ENCODE measurements at regions not wholly inside any gene's neighbourhood (a gene's known extent, or its start where the extent isn't known, plus 50 kb on each side); places are given as distances from the start of the nearest gene placed in this dataset.

DNA sequence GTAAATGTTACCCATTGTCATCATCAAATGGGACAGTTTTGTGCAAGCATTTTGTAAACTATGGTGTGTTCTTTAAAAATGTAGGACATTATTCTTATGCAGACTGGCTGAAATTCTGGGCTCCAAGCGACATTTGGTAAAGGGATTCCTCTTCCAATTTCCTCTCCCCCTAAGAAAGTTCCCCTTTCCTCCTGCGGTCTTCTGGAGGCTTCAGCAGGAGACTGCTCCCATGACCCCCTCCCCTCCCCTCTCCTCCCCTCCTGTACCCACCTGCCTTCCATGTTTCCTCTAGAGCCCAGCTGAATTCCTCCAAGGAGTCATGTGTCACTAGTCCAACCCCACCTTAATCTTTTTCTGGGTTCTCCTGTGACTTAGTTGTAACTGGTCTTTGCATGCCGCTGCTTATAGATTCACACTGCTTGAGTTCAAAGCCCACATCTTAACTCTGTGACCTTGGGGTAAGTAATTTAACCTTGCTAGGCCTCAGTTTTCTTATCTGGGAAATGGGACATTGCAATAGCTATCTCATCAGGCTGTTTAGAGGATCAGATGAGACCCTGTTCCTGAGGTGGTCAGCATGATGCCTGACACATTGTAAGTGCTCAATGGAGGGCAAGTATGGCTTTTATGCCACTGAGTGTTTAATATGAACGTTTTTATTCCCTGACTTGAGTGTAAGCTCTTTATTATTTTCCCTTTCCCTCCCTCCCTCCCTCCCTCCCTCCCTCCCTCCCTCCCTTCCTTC, 69.9 kb upstream of the WDR26 start:
- DNase-seq (ENCODE audit: low read depth in 1 of 2, low spot score in 1 of 2), result no peak

DNA sequence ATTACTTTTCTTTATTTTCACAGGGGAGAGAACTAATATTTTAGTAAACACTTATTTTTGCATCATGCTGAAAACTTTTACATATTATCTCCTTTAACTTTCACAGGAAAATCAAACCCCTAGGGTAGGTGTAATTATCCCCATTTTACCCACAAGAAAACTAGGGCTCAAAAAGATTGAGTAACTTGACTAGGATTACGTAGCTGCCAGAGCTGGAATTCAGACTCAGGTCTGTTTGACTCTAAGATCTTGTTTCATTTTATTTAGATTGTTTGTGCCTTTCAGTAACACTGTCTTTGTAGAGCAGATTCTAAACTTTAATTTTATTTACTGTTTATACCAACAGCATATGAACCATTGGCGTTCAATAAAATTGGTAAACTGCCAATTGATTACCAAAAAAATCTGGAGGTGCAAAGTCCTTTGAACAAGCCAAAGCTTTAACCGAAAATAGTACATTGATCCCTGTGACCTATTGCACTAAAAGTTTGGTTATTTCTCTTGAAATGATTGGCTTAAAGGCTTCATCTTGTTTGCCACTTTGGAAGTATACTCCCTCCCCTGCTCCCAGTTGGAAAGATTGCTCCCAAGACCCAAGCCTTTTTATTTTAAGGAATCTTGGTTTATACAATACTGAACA, 71.0 kb upstream of the WDR26 start:
- no peak for DNase-seq (ENCODE audit: low read depth in 1 of 2, low spot score in 1 of 2)

DNA sequence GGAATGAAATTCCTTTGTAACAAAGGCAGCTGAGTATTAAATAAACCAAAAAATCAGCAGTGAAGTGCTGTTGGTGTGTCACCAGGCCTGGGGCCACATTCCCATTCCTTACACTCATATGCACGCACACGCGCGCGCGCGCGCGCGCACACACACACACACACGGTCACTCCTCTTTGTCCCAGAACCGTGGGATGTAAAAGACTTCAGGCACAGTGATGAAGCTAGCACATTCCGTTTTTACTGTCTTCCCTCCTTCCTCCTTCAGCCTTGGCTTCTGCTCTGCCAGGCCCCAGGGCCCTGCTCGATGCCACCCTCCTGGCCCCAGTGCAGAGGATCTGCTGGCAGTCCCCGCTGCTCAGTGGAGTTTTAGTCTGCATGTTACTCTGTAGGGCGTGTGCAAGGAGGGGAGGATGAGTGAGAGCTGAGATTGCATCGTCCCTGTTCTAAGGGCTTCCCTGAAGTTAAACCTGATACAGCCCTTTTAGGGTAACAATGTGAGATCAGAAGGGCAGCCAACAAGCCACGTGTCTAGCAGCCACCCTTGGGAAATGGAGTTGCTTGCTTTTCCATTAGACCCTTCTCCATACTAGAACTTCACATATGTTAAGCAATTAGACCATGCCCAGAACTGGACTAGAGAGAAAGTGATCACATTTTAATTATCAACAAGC, 71.7 kb upstream of the WDR26 start:
- no peak for DNase-seq (ENCODE audit: low read depth in 1 of 2, low spot score in 1 of 2)

DNA sequence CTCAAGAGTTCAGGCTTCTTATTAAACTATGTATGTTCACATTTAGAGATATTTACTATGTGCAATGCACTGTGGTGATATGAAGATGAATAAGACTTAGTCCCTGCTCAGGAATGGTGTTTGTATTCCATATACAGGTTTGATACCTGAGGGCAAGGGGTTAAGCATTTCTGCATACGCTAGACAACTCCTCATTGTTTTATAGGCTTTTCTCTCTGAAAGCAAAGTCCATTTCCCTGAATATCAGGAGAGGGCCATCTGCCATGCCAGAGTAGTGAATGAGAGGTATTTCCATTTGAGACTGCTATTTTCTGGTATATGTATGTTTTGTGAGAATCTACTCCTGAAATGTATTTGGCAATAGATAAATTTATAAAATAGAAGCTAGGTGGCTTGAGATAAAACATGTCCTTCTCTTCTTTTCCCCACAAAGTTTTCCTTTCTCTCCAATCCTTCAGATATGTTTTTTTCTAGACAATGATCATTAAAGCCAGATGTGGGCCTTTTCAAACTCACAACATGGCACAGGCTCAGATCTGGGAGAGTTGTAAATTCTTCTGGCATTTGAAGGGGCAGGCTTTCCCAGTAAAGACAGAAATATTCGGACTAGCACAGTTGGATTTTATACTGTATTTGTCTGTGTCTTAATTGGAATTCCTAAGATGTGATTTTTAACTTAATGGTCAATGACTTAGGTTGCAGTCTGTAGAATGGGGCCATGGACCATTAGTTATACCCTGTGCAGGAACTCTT, 73.3 kb upstream of the WDR26 start:
- DNase-seq (ENCODE audit: low read depth in 1 of 2, low spot score in 1 of 2), result no peak

DNA sequence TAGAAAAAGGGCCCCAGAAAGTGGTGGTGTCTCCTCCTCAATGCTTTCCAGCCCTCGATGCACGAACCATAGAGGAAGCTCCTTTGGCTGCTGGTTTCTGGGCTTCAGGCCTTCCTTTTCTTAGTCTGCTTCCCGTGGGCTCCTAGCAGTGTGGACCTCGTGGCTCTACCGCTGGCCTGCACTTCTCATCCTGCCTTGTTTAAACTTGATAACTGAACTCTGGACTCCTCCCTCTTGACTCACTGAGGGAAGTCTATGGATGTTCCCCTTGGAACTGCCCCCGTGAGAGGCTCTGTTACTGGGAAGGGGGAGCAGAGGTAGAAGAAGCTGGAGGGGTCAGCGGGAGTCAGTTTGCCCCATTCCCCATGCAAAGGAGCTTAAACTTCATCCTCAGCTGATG, 75.3 kb upstream of the WDR26 start:
- DNase-seq (ENCODE audit: low read depth in 1 of 2, low spot score in 1 of 2), result no peak

DNA sequence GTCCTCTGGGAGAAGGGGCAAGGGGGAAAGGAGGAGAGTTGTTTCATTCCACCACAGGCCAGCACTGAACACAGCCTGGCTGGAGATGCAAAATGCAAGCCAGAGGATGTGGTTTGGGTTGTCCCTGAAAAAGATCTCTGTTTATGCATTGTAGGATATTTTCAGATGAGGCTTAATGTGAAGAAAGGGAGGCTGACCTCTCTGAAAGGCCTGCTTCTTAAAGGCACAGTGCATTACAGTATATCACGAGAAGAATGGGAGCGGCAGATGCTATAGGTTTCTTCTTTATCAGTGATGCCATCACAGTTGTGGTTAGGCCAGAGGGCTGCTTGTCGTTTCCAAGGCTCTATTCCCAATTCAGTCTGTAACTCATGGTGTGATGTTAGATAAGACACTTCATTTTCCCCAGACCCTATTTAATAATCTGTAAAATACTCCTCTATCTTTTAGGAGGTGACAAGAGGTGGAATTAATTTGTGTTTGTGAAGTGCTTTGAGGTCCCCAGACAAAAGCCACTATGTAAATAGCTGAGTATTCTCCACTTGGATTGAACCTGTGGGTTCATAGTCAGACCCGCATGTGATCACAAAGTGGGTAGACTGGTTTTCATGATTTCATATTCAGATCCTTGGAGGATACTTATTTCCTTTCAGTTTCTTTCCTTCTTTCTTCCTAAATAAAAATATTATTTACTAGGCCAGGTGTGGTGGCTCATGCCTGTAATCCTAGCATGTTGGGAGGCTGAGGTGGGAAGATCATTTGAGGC, 76.5 kb upstream of the WDR26 start:
- no peak for DNase-seq (ENCODE audit: low read depth in 1 of 2, low spot score in 1 of 2)

DNA sequence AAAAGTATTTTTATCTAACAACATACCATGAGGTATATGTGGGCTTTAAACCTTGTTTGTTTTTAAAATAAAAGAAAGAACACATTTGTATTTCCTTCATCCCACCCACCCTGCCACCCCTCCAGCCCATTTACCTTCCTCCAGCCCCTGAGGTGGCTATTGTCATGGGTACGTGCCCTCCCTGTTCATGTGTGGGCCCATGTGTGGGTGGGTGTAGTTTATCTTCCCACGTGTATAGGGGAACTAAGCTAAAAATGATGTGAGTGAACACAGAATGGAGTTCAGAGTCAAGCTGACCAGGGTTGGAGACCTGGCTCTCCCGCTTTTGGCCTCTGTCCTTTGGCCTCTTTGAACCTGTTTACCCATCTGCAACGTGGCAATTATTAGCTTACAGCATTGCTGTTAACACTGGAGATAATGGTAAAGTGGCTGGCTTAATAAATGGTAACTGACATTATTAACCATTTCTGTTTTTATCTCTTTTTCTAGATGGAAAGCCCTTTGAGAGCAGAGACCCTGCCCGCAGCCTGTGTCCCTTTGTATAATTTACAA, 78.1 kb upstream of the WDR26 start:
- DNase-seq (ENCODE audit: low read depth in 1 of 2, low spot score in 1 of 2), result no peak

DNA sequence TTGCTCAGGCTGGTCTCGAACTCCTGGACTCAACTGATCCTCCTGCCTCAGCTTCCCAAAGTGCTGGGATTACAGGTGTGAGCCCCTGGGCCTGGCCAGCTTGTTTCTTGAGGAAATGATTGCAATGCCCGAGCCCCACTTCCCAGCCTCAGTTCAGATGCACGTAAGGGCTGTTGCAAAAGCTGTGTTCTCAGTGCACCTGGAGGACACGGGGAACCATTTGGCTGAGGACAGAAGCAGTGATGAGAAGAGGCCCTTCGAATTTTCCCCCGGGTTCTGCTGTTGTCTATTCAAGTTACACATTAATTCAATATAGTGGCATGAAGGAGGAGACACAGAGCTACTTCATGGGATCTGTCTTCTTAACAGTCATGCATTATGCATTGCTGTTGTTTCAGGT, 78.8 kb upstream of the WDR26 start:
- no peak for DNase-seq (ENCODE audit: low read depth in 1 of 2, low spot score in 1 of 2)

DNA sequence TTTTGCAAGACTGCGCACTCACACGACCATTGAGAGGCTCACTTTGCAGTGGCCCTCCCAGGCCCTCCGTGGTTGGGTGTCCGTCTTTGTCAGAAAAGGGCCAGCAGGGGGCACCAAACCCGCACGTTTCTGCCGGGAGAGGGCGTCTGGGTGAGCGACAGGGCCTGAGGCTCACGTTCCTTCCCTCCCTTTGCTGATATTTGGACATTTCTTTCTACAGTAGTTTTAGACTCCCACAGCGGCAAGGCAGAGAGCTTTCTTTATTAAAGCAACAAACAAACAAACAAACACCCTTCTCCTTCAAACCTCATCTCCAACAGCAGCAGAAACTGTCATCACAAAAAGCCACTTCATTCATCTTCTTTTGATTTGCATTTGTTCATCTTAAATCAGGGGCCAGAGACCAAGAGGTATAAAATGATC, 79.2 kb upstream of the WDR26 start:
- peak; percentile 79 to 80 for DNase-seq (ENCODE audit: low read depth in 1 of 2, low spot score in 1 of 2)

DNA sequence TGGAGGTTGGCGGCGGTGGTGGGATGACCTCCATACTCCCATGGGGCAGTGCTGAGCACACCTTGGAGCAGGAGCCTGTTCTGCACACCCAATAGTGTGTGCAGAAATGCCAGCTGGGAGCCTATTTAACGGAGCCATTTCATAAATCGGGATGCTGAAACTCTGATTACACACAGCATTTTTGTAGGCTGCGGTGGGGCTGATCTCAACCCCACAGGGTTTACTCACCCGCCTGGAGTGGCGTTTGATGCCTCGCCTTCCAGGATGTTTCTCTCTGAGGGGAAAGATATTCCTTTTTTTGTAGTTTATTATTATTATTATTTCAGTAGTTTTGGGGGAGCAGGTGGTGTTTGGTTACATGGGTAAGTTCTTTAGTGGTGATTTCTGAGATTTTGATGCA, 82.6 kb upstream of the WDR26 start:
- no peak for DNase-seq (ENCODE audit: low read depth in 1 of 2, low spot score in 1 of 2)

DNA sequence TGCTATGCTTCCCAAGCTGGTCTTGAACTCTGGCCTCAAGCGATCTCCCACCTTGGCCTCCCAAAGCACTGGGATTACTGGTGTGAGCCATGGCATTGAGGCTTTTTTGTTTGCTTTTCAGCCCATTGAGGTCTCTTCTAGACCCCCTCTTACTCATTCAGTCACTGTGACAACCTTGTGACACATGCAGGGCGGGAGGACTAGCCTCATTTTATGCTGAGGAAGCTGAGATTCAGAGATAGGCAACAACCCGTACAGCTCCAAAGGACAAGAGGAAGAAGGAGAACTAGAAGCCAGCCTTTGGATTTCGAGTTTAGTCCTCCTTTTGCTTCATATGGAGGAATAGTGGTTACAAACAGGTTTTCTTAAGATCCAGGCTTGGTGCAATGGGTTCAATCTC, 83.9 kb upstream of the WDR26 start:
- no peak for DNase-seq (ENCODE audit: low read depth in 1 of 2, low spot score in 1 of 2)

DNA sequence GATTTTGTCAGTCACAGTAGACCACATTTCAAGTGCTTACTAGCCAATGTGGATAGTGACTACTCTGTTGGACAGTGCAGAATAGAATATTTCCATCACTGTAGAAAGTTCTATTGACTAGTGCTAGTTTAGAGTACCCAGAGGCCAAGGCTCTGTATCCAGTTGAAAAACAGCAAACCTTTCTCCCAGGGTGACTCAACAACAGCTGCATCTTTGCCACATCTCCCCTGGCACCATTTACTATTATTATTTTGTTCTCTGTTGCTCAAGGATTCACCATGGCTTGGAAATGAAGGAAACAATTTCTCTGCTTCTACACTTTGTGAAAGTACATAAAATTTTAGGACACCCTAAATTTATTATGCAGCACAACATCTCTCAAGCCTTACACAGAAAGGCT, 85.3 kb upstream of the WDR26 start:
- DNase-seq (ENCODE audit: low read depth in 1 of 2, low spot score in 1 of 2), result no peak

DNA sequence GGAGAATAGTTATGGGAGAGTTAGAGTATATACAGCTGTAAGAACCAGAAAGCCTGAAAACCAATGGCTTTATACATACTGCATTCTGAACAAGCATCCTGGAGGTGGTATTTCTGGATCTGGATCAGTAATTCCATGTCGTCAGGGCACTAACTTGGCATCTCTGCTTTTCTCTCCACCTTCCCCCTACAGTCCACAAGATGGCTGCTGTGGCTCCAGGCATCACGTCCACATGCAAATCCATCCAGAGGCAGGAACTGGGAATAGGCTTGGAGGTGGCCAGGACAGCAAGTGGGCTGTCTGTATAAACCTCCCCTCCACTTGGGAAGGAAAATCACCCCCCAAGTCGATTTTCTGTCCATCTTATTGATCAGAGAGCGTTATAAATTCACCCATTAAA, 86.2 kb upstream of the WDR26 start:
- no peak for DNase-seq (ENCODE audit: low read depth in 1 of 2, low spot score in 1 of 2)

DNA sequence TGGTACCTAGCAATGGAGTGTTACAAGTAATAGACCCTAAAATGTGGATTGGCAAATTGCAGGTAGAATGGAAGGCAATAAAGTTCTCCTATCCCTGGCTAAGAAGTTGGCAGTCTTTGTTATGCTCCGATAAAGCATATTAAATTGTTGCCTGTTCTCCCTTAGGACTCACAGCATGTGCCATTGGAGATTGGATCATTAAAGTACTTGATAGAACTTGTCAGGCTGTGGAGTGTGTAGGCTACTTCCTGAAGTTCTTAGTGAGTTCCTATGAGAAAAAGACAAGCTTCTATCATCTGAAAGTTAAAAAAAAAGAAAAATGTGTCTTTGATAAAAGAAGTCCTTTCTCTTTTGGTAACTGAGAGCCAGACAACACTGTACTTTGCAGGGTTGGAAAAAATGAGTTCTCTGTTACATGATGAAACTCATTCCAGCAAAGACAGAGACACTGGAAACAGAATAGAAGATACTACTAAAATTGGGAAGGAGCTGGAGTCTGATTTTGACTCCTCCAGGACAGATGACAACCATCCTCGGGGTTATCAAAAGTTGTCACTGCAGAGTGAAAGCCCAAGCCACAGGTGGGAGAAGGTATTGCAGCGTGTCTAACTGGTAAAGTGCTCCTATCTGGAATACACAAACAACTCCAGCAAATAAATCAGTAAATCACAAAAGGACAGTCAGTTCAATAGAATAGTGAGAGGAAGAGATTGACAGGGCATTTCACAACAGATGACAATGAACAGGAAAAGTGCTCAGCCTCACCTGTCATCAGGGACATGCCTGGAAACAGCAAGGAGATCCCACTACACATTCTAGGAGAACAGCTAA, 87.5 kb upstream of the WDR26 start:
- DNase-seq (ENCODE audit: low read depth in 1 of 2, low spot score in 1 of 2), result no peak

DNA sequence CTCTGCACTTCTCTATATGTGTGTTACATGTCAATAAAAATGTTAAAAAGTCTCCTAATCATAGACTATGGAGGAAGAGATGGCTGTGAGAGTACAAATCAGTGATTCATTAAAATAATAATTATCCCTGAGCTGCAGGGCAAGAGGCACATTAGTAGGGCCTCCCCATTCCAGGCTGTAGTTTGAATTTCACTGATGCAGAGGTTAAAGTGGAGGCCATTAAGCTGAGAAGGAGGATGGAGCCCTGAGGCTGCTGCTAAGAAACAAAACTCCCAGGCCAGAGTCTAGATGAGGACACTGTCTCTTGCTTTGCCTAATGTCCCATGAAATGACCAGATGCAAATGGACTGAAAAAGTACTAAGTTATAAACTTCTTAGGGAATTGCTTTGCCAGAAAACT, 89.1 kb upstream of the WDR26 start:
- DNase-seq (ENCODE audit: low read depth in 1 of 2, low spot score in 1 of 2), result no peak

DNA sequence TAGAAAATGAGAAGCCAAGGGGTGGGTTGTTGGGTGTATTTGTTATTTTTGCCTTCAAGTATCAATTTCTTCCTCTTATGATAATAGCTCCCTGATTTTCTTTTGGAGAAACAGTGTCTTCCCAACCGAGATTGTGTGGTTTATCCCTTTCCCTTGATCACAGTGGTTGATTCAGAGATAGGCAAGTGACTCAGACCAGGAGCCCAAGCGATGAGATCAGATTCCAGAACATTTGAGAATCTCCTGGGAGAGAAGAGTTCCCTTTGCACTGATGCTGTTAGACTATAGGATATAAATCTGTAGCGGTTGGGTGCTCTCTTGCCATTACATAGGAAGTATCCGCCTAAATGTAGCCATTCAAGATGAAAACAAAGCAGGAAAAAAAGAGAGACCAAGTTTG, 90.1 kb upstream of the WDR26 start:
- DNase-seq (ENCODE audit: low read depth in 1 of 2, low spot score in 1 of 2), result no peak

DNA sequence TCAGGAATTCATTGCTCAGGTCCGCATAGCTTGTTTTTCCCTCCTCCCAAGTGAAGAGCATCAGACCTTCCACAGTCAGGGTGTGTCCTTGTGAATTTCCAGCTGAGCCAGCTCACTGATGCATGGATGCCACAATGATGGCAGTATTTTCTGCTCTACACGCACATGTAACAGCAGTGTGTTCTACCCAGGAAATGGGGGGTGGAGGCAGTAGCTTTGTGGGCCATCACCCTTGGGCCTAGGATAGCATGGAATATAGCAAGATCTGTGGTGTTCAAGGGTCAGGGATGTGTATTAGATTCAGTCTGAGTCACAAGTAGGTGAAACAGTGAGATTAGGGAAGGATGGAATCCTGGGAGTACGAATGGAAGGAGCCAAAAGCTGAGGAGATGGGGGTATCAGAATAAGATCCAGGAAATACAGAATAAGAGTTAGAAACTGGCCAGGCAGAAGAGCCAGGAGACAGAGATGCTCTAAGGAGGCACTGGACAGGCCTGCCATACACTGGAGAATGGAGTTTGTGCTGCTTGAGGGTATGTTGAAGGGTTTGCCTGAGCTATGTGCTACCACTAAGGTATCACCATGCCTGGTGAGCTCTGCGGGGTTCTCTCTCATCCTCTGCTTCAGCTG, 90.6 kb upstream of the CNIH3 start:
- no peak for DNase-seq (ENCODE audit: low read depth in 1 of 2, low spot score in 1 of 2)

DNA sequence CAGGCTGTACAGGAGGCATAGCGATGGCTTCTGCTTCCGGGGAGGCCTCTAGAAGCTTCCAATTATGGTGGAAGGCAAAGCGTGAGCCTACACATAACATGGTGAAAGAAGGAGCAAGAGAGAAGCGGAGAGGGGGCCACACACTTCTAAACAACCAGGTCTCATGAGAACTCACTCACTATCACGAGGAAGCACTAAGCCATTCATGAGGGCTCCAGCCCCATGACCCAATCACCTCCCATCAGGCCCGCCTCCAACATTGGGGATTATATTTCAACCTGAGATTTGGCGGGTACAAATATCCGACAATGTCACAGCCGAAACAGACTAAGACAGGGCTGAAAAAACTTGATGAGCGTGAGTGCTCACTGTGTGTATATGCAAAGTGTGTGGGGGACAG, 89.3 kb upstream of the CNIH3 start:
- DNase-seq (ENCODE audit: low read depth in 1 of 2, low spot score in 1 of 2), result no peak

DNA sequence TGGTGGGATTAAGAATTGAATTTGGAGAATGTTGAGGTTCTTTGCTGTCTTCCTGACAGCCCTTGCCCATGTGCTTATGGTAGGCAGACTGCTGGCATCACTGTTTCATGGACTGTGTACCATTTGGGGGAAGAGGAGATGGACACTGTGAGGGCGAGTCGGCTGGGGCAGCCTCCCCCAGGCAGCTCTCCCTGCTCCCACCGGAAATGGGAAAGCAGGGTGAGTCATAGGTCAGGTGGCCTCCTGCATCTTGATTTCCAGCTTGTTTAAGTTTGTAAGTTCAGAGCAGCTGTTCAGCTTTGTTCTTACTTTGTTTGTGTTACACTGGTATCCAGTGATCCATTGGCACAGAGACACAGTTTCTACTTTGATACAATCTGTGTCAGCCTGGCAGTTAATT, 87.2 kb upstream of the CNIH3 start:
- no peak for DNase-seq (ENCODE audit: low read depth in 1 of 2, low spot score in 1 of 2)
